Aorta (tissue), 5 donors: ENCODE measurements at regions not wholly inside any gene's neighbourhood (a gene's known extent, or its start where the extent isn't known, plus 50 kb on each side); places are given as distances from the start of the nearest gene placed in this dataset.

Experiments used
- ATAC-seq: fragments of 200-7000 bp; cut with Tn5 transposase; one replicate; pipeline ENCODE4 v1.9.1; 2022; ENCODE audit warnings: moderate library complexity; ENCODE audit not compliant: low FRiP score
- DNase-seq, 2 donors: peaks; one replicate each; pipeline ENCODE4 v3.0.0-alpha.2; 2020
- H3K27ac ChIP-seq, 2 donors: one replicate each; pipeline ENCODE4 v1.5.1; 2013; ENCODE audit warnings: low read length in 2 of 2, mild to moderate bottlenecking in 2 of 2, moderate library complexity in 2 of 2, control low read depth in 1 of 2, inconsistent platforms in 1 of 2, low read depth in 1 of 2
- H3K27me3 ChIP-seq, 2 donors: one replicate each; pipeline ENCODE4 v1.6.1; 2013; ENCODE audit warnings: control low read depth in 1 of 2, low read length in 1 of 2, mild to moderate bottlenecking in 1 of 2, moderate library complexity in 1 of 2; ENCODE audit not compliant: insufficient read depth in 2 of 2, control insufficient read depth in 1 of 2
- H3K36me3 ChIP-seq, 2 donors: one replicate each; pipeline ENCODE4 v1.6.1; 2013; ENCODE audit warnings: control low read depth in 1 of 2, low read length in 1 of 2, mild to moderate bottlenecking in 1 of 2; ENCODE audit not compliant: insufficient read depth in 2 of 2, control insufficient read depth in 1 of 2
- H3K4me1 ChIP-seq, 2 donors: one replicate each; pipeline ENCODE4 v1.6.1; 2013; ENCODE audit warnings: low read length in 2 of 2, control low read depth in 1 of 2, mild to moderate bottlenecking in 1 of 2, moderate library complexity in 1 of 2; ENCODE audit not compliant: insufficient read depth in 2 of 2, control insufficient read depth in 1 of 2
- H3K4me3 ChIP-seq, 2 donors: one replicate each; pipeline ENCODE4 v1.5.1; 2013; ENCODE audit warnings: low read length in 2 of 2, control low read depth in 1 of 2, mild to moderate bottlenecking in 1 of 2
- H3K9me3 ChIP-seq: one replicate; pipeline ENCODE4 v1.6.1; 2013; ENCODE audit warnings: mild to moderate bottlenecking, low read length; ENCODE audit not compliant: control insufficient read depth
- WGBS, 2 donors: extraction: QIAGEN DNeasy Blood & Tissue Kit; methylation state at CpG; one replicate each; pipeline ENCODE4 v1.1.7; 2013; 5-methylcytosine and 5-hydroxymethylcytosine counted together
- intact Hi-C, 2 donors: fragments of 100-400 bp; cut with DNase I; formaldehyde crosslinking; loops; one replicate each; pipeline versions ENCODE4 v1.14.2 to v1.15.0; 2022
- donor health status: healthy with polysubstance abuse.
- donor health status: Bipolar disorder and iron deficiency.
- donor health status: DM: no; HTN: no; CAD: no.
- donor health status: DM: no; HTN: no; CAD: no.
- donor health status: DM: yes; HTN: yes; CAD: no.

GRCh38 chr1:57826535-57826934 is 402.7 kb upstream of the DAB1 start:
- no peak overlapping the region for H3K27ac ChIP-seq
- no peaks in the 10 kb centered on the region for H3K27me3 ChIP-seq
- 74 to 90% methylated on average over 2 of the region's 2 CpGs for WGBS, 2 donors
- no peaks in the 10 kb centered on the region for H3K36me3 ChIP-seq
- H3K4me1 ChIP-seq, result no peaks in the 10 kb centered on the region
- ATAC-seq, result no peak
- intact Hi-C loops, result no loop called here
- peaks cover 3% of the 10 kb centered on the region for H3K9me3 ChIP-seq
- no peak for DNase-seq
- no peak overlapping the region for H3K4me3 ChIP-seq

GRCh38 chr1:57824535-57824934 is 400.7 kb upstream of the DAB1 start:
- Histone ChIP-seq H3K27me3 (no peaks in the 10 kb centered on the region), H3K4me3 (no peak overlapping the region), H3K9me3 (peaks cover 1% of the 10 kb centered on the region), H3K36me3 (no peaks in the 10 kb centered on the region), H3K4me1 (no peaks in the 10 kb centered on the region), H3K27ac (no peak overlapping the region)
- DNase-seq (no peak), ATAC-seq (no peak)
- WGBS, 2 donors, result 28 to 36% methylated on average over 3 of the region's 3 CpGs
- intact Hi-C loops, result no loop called here

- H3K36me3 ChIP-seq, result no peaks in the 10 kb centered on the region
- WGBS, 2 donors, result 75 to 78% methylated on average over 6 of the region's 6 CpGs
- H3K27ac ChIP-seq, result no peak overlapping the region
- peaks cover 1% of the 10 kb centered on the region for H3K9me3 ChIP-seq
- intact Hi-C loops, result no loop called here
- no peaks in the 10 kb centered on the region for H3K4me1 ChIP-seq
- H3K27me3 ChIP-seq, result peaks cover 0 to 2% of the 10 kb centered on the region in 2 donors
- DNase-seq (no peak), ATAC-seq (no peak)
- no peak overlapping the region for H3K4me3 ChIP-seq
Observed at GRCh38 chr1:57820356-57821095, 396.7 kb upstream of the DAB1 start.

- H3K27me3 ChIP-seq, result peaks cover 0 to 2% of the 10 kb centered on the region in 2 donors
- H3K4me3 ChIP-seq, result no peak overlapping the region
- WGBS, 2 donors, result 31 to 36% methylated on average over 4 of the region's 4 CpGs
- H3K27ac ChIP-seq, result no peak overlapping the region
- intact Hi-C loops, result no loop called here
- ATAC-seq (no peak), DNase-seq (no peak)
- peaks cover 1% of the 10 kb centered on the region for H3K9me3 ChIP-seq
- no peaks in the 10 kb centered on the region for H3K36me3 ChIP-seq
- H3K4me1 ChIP-seq, result no peaks in the 10 kb centered on the region
Observed at GRCh38 chr1:57819893-57820292, 396.0 kb upstream of the DAB1 start.

- WGBS, 2 donors, result 64 to 69% methylated on average over 3 of the region's 3 CpGs
Observed at GRCh38 chr1:57803586-57803985, 379.7 kb upstream of the DAB1 start.

GRCh38 chr1:57800376-57800775 is 376.5 kb upstream of the DAB1 start:
- Histone ChIP-seq H3K36me3 (no peaks in the 10 kb centered on the region), H3K4me3 (no peak overlapping the region), H3K27ac (no peak overlapping the region), H3K4me1 (no peaks in the 10 kb centered on the region), H3K27me3 (no peaks in the 10 kb centered on the region), H3K9me3 (no peaks in the 10 kb centered on the region)
- no peak for DNase-seq
- intact Hi-C loops, result no loop called here
- WGBS, 2 donors, result 77 to 91% methylated on average over 3 of the region's 3 CpGs
- ATAC-seq, result no peak

More at GRCh38 chr1:57803586-57803985, 379.7 kb upstream of the DAB1 start:
- Histone ChIP-seq H3K27ac (no peak overlapping the region), H3K4me3 (no peak overlapping the region), H3K4me1 (no peaks in the 10 kb centered on the region), H3K27me3 (no peaks in the 10 kb centered on the region), H3K9me3 (no peaks in the 10 kb centered on the region), H3K36me3 (no peaks in the 10 kb centered on the region)
- ATAC-seq (no peak), DNase-seq (no peak)
- intact Hi-C loops, result no loop called here

- DNase-seq, result no peak
- Histone ChIP-seq H3K4me1 (no peaks in the 10 kb centered on the region), H3K9me3 (no peaks in the 10 kb centered on the region), H3K36me3 (no peaks in the 10 kb centered on the region), H3K4me3 (no peak overlapping the region), H3K27me3 (no peaks in the 10 kb centered on the region), H3K27ac (no peak overlapping the region)
- 63 to 65% methylated on average over 4 of the region's 4 CpGs for WGBS, 2 donors
- intact Hi-C loops, result no loop called here
- ATAC-seq, result no peak
Observed at GRCh38 chr1:57799490-57800115, 375.7 kb upstream of the DAB1 start.

GRCh38 chr1:57798543-57798942 is 374.7 kb upstream of the DAB1 start:
- no peak for ATAC-seq
- no peak for DNase-seq
- H3K27me3 ChIP-seq, result no peaks in the 10 kb centered on the region
- H3K4me3 ChIP-seq, result no peak overlapping the region
- H3K9me3 ChIP-seq, result peaks cover 1% of the 10 kb centered on the region
- intact Hi-C loops, result no loop called here
- no peaks in the 10 kb centered on the region for H3K36me3 ChIP-seq
- H3K4me1 ChIP-seq, result no peaks in the 10 kb centered on the region
- 47 to 67% methylated on average over 1 of the region's 1 CpG for WGBS, 2 donors
- no peak overlapping the region for H3K27ac ChIP-seq

GRCh38 chr1:57797084-57797483 is 373.2 kb upstream of the DAB1 start:
- DNase-seq, result no peak
- ATAC-seq, result no peak
- peaks cover 1% of the 10 kb centered on the region for H3K9me3 ChIP-seq
- no peaks in the 10 kb centered on the region for H3K4me1 ChIP-seq
- intact Hi-C loops, result no loop called here
- H3K4me3 ChIP-seq, result no peak overlapping the region
- H3K27me3 ChIP-seq, result no peaks in the 10 kb centered on the region
- no peak overlapping the region for H3K27ac ChIP-seq
- H3K36me3 ChIP-seq, result no peaks in the 10 kb centered on the region
- 49 to 56% methylated on average over 3 of the region's 3 CpGs for WGBS, 2 donors
